ENCODE measurements at regions not wholly inside any gene's neighbourhood (a gene's known extent, or its start where the extent isn't known, plus 50 kb on each side); places are given as distances from the start of the nearest gene placed in this dataset.
"Not testable (repeated sequence)": the region's sequence is repeated elsewhere in the genome, so short reads cannot be mapped to it uniquely, and the experiment has no call there.

DNA sequence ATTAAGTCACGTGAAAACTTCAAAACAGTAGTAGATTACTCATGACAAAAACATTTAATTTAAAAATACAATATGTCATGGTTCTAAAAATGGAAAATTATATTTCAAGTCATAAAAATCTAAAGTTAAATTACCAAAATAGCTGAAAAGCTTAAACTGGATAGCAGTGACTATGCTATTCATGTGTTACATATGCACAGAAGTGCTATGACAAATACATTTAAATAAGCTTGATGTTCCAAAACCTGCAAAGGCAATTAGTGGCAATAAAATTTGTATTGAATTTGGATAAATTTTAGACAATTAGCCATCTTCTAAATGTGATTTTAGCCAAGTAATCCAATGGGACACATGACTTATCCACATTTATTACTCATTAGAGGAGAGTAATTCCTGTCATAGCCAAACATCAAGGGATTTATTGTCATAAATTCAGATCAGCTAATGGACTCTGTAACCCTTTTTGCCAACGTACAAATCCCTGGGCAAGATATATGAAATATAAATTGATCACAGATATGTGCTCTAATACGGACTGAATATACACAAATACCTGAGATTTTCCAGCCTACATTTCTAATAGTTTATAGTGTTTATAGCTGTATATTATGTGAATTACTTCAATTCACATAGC, 419.4 kb downstream of the ISL1 start:
- H3K4me3 ChIP-seq (ENCODE audit: low read length): no peak overlapping the region
- DNase-seq (ENCODE audit: low read depth, low spot score): no peak

DNA sequence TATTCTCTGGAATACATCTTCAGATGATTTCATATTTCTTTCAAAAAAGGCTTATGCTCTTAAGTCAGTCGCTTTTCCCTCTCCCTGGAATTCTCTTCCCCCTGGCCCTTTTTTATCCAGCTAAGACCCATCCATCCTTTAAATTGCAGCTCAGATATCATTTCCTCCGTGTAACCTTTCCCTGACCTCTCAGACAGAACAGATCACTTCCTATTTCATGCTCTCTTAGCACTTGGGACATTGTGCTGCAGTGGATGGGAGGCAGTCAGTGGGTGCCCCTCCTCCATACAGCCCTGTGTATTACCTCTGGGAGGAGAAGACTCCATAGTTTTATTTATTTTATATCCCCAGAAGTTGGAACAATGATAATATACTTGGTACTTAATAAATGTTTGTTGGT, 423.4 kb downstream of the ISL1 start:
- H3K4me3 ChIP-seq (ENCODE audit: low read length): no peak overlapping the region
- DNase-seq (ENCODE audit: low read depth, low spot score): no peak

DNA sequence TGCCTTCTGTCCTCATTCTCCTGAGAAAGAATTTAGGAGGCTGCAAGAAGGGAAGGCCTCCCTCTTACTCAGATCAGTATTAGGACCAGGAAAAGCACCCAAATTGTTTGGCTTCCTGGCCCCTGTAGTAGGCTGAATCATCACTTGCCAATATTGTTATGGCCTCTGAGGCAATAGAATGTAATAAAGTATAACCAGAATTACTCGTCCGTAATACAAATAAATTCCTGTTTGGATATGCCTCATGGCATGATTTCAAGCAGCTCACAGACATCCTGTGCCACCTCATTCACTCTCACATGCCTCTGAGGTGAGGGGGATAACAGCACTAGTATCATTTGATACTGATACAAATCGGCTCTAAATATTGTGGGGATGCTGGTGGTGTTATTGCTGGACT, 427.3 kb downstream of the ISL1 start:
- no peak for DNase-seq (ENCODE audit: low read depth, low spot score)
- H3K4me3 ChIP-seq (ENCODE audit: low read length): no peak overlapping the region

DNA sequence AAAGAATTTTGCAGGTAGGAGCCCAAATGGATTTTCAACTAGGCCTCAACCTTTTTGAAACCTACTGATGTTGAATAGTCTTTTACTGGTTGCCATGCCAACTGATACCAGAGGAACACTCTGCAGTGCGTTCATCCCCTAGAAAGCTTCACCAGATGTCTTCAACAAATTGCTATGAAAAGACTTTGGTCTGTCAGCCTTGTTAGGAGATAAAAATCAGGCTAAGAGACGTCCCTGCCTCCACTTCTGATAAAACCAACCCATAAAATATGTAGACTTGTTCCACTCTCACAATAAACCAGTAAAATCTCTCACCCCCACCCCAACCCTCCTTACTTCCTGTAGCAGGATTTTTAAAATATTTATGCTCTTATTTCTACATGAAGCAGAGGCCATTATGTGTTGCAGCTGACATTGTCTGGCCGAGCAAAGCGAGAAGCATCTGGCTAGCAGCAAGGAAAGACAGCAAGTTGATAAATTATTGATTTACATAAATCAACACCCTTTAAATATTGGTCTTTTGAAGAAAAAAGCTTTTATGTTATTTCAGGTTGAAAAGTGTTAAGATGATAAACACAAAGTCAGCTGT, 428.7 kb downstream of the ISL1 start:
- H3K4me3 ChIP-seq (ENCODE audit: low read length): no peak overlapping the region
- DNase-seq (ENCODE audit: low read depth, low spot score): no peak

DNA sequence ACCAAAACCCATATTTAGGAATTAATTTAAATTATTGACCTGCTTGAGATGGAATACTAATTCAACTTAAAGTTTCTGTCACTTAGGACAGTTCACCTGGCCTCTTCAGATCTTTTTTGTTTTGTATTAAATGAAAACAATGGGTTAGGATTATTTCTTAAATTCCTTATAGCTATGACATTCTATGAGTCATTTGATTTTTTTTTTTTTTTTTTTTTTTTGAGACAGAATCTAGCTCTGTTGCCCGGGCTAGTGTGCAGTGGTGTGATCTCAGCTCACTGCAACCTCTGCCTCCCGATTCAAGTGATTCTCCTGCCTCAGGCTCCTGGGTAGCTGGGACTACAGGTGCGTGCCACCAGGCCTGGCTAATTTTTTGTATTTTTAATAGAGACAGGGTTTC, 431.6 kb downstream of the ISL1 start:
- not testable (repeated sequence) for H3K4me3 ChIP-seq (ENCODE audit: low read length); DNase-seq (ENCODE audit: low read depth, low spot score)

DNA sequence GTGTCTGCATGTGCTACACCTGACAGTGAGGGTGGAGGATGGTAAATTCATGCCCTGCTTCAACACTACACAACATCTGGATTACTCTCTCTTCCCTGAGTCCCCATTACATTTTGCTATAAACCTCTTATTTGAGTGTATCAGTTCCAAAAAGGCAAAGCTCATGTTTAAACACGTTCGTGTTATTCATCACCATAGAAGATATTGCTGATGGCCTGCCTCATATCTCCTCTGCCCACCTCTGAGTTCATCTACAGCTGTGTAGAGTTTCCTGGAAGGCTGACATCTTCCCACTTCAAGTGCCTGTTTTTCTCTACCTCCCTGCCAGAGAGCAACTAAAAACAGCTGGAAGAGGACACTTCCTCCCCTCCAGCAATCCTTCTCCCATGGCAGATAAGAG, 433.2 kb downstream of the ISL1 start:
- no peak for DNase-seq (ENCODE audit: low read depth, low spot score)
- no peak overlapping the region for H3K4me3 ChIP-seq (ENCODE audit: low read length)

DNA sequence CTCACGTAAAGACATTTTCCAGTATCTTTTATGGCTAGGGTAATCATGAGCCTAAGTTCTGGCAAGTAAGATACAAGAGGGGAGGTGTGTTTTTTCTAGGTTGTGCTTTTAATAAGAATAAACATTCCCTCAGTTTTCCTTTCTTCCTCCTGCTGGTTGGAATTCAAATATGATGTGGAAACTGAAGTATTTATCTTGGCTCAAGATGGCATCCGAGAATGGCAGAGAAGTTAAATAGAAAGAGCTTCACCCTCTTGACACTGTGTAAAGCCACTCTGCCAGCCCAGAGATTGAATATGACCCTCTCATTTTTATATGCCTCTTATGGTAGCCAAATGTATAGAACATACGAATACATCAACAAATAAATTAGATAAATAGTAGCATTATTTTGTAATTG, 438.4 kb downstream of the ISL1 start:
- DNase-seq (ENCODE audit: low read depth, low spot score): no peak
- H3K4me3 ChIP-seq (ENCODE audit: low read length): no peak overlapping the region

DNA sequence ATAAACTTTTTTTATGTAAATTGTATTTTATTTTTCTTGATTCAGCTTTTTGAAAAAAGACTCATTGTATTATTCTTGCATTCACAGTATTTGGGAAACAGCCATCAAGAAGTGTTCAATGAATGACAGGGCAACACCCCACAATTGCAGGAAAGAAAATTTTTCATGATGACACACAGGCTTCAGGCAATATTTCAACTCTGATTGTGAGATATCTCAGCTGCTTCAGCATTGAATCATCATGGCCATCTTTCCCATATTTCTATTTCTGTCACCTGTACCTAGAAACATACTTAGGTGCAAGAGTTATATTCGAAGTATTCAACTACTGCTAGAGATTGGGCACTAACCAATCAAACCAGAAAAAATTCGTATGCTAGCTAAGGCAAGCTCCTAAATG, 446.0 kb downstream of the ISL1 start:
- no peak for DNase-seq (ENCODE audit: low read depth, low spot score)
- no peak overlapping the region for H3K4me3 ChIP-seq (ENCODE audit: low read length)

DNA sequence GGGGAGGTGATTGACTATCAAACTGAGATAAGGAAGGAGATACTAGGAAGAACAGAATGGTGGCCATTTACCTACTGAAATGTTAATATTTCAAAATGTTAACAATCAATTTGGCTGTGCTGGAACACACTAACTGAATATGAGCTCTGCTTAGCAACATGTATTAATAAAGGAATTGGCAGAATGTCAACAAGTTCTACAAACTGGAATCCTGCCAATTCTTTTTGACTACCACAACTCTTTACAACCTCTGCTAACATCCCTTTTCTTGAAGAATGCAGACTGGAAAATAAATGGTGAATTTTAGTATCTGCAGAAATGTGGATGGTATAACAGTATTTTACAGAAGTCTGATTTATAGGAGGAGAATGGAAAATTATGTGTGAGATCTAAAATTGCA, 446.4 kb downstream of the ISL1 start:
- no peak overlapping the region for H3K4me3 ChIP-seq (ENCODE audit: low read length)
- DNase-seq (ENCODE audit: low read depth, low spot score): no peak

DNA sequence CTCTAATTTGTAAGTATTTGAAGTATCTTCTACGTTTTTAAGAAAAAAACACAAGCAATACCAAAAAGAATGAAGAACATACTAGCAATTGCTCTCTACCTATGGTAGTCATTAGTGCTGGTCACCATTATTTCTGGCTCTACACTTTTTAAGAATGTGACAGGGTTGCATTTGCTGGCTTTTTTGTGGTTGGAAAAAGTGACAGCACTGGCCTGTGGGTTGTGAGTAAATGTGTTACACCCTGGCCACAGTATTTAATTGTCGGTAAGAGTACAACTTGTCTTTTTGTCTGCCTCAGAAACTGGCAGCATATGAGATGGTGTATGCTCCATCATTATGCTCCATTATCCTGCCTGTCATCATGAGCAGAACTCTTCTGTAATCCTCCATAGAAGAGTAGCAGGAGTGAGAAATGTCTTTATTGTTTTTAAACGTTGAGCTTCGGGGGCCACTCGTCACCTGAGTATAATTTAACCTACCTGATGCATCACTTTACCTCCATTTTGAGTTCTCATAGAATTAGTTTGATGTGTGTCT, 449.8 kb downstream of the ISL1 start:
- no peak overlapping the region for H3K4me3 ChIP-seq (ENCODE audit: low read length)
- DNase-seq (ENCODE audit: low read depth, low spot score): no peak

DNA sequence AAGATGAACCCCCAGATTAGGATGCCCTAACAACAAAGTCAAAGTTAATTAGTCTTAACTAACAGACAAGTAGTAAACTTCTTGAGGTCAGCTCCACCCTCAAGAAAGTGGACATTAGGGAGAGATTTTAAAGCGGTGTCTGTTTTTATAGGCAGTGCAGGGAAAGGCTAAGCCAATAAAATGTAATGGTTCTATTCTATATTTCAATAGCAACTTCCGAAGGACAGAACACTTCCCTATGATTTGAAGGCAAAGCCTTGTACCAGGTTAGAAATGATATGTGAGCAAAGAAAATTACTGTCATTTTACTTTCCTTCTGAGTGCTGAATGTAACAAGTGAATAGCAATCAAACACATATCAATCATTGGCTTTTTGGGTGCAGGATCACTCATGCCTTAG, 455.2 kb downstream of the ISL1 start:
- no peak overlapping the region for H3K4me3 ChIP-seq (ENCODE audit: low read length)
- DNase-seq (ENCODE audit: low read depth, low spot score): no peak

DNA sequence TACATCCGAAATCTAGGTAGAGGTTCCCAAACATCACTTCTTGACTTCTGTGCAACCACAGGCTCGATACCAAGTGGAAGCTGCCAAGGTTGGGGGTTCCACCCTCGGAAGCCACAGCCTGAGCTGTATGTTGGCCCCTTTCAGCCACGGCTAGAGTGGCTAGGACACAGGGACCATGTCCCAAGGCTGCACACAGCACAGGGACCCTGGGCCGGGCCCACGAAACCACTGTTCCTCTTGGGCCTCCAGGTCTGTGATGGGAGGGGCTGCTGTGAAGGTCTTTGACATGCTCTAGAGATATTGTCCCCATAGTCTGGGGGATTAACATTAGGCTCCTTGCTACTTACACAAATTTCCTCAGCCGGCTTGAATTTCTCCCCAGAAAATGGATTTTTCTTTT, 460.6 kb downstream of the ISL1 start:
- DNase-seq (ENCODE audit: low read depth, low spot score): no peak
- H3K4me3 ChIP-seq (ENCODE audit: low read length): no peak overlapping the region

DNA sequence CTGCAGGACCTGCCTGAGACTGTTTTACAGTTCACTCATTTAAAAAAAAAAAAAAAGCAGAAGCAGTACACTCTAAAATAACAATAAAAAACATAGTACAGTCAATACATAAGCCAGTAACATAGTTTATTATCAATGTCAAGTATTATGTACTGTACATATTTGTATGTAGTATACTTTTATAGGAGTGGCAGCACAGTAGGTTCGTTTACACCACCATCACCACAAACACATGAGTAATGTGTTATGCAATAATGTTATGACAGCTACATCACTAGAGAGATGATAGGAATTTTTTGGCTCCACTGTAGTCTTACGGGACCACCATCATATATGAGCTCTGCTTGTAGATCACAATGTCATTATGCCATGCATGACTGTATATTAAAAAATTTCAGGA, 462.8 kb downstream of the ISL1 start:
- H3K4me3 ChIP-seq (ENCODE audit: low read length): no peak overlapping the region
- DNase-seq (ENCODE audit: low read depth, low spot score): no peak

DNA sequence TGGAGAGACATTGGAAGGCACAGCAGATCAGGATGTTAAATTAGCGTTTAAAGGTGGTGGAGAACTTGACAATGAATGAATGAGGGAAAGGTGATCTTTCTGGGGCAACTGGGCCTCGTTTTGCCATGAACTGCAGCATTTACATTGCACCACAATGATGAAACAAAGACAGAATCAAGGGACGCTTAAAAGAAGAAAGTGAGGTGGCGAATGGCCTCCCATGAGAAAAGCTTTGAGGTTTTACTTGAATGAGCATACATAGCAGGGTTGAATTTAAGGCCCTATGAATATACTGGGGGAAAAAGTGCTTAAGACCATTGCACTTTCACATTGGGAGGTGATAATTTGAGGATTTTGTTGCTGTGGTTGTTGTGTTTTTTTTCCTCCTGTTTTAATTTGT, 476.4 kb downstream of the ISL1 start:
- DNase-seq (ENCODE audit: low read depth, low spot score): no peak
- no peak overlapping the region for H3K4me3 ChIP-seq (ENCODE audit: low read length)

DNA sequence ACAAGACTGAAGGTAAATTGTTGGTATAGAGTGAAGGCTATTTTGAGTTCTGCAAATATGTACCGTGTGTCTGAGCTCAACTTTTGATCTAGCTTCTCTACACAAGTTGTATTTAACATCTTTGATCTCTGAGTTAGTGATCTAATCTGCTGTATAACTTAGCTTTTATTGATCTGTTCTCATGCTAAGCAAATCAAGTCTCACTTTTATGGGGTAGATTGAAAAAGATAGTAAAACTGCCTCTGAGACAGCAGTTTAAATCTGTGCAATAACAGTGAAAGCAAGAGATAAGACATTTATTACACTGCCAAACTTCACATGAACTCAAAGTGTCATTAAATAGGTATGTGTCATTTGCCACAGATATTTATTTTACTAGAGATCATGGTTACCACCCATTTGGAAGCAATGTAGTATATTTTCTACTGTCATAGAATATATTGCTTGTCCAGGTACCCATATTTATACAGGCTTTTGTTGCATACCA, 477.3 kb downstream of the ISL1 start:
- H3K4me3 ChIP-seq (ENCODE audit: low read length): no peak overlapping the region
- DNase-seq (ENCODE audit: low read depth, low spot score): no peak

DNA sequence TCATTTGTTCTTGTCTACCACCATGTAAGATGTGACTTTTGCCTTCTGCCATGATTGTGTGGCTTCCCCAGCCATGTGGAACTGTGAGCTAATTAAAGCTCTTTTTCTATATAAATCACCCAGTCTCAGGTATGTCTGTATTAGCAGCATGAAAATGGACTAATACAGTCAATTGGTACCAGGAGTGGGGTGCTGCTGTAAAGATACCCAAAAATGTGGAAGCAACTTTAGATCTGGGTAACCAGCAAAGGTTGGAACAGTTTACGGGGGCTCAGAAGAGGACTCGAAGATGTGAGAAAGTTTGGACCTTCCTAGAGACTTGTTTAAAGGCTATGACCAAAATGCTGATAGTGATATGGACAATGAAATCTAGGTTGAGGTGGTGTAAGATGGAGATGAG, 488.9 kb downstream of the ISL1 start:
- H3K4me3 ChIP-seq (ENCODE audit: low read length): no peak overlapping the region
- no peak for DNase-seq (ENCODE audit: low read depth, low spot score)

DNA sequence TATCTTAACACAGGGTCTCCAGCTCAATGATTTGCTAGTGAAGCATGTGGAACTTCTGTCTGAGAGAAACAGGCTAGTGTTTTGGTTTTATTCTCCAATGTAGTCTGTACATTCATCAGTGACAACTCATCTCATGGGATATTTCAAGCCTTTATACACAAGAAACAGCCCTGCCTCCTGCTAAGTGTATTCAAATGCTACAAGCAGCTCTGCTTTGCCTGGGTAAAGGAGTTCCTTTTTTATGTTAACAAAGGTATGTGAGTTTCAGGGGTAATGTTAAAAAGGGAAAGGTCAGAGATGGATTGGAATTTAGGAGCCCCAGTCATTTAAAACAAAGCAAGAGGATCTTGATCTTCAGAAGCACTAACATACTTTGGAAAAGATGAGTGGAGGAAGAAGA, 498.7 kb downstream of the ISL1 start:
- no peak for DNase-seq (ENCODE audit: low read depth, low spot score)
- H3K4me3 ChIP-seq (ENCODE audit: low read length): no peak overlapping the region

DNA sequence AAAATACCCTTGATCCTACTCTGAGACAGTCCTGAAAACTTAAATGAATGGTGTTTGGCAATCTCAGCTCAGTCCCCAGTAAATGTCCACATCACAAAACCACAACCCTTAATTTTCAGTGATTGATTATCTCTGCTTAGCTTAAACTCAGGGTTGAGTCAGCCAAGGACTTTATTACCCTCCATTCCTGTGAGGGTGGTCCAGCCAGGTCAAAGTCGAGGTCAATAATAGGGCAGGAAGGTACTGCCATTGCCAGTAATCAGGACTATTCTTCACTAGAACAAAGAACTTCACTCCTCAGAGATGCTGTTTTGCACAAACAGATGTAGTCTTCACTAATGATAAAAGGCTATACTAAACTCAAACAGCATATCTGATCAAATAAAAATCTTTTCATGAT, 499.4 kb downstream of the ISL1 start:
- no peak for DNase-seq (ENCODE audit: low read depth, low spot score)
- no peak overlapping the region for H3K4me3 ChIP-seq (ENCODE audit: low read length)

DNA sequence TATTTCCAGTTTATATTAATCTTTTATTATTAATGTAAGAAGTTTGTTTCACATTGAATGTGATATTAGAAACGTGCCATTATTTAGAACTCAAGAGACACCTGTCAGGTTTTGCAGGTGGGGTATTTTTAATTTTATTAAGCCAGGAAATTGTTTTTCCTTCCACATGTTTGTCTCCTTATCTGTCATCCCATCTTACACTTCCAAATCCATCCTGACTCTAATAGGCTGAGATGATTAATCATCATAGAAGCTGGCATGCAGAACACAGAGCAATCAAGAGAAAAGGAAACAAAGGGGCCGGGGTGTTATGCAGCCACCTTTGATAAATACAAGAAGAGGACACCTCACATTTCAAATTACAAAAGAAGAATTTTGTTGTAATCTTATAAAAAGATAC, 506.5 kb downstream of the ISL1 start:
- no peak overlapping the region for H3K4me3 ChIP-seq (ENCODE audit: low read length)
- DNase-seq (ENCODE audit: low read depth, low spot score): no peak

DNA sequence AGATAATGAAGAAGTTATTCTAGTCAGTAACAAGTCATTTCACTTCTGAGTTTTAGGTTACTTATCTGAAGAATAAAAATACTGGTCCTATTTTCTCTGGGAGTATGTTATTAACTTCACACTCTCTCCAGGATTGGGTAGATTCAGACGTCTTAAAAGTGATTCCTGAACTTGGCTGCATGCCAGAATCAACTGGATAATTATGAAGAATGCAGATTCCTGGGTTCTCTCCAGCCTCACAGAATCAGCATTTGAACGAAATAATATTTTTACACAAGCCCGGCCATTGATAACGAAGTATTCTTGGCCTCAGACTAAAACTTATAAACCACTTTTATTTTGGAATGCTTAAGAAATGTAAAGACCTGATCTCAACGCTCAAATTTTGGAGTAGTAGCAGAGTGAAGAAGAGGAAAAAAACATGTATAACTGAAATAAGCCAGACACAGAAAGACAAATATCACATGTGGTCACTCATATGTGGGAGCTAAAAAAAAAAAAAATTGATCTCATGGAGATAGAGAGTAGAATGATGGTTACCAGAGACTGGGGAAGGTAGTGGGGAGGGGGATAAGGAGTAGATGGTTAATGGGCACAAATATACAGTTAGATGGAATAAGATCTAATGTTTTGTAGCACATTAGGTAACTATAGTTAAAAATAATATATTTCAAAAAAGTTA, 507.3 kb downstream of the ISL1 start:
- no peak for DNase-seq (ENCODE audit: low read depth, low spot score)
- H3K4me3 ChIP-seq (ENCODE audit: low read length): no peak overlapping the region

DNA sequence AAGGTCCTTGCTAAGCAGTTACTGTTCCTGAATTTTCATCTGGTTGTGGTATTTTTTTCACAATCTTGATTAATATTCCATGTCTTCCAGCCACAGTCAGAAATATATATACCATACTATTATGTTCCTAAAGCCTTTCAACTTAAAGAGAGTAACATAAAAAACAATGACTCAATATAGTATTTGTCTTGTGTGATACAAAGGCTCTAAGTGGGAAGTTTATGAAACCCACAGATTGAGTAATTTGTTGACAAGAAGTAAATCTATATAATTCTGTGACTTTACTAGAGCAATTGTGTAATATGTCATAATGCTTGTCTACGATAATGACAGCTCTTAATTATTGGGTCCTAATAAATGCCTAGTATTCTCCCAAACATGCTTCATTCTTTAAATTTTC, 509.4 kb downstream of the ISL1 start:
- no peak for DNase-seq (ENCODE audit: low read depth, low spot score)
- H3K4me3 ChIP-seq (ENCODE audit: low read length): no peak overlapping the region
